ENCODE measurements at regions not wholly inside any gene's neighbourhood (a gene's known extent, or its start where the extent isn't known, plus 50 kb on each side); places are given as distances from the start of the nearest gene placed in this dataset.

- in situ Hi-C loops (cut with HindIII; ENCODE audit: low pct_unique_long_range_greater_than_20kb, low sequenced_read_pairs) (no loop called here), intact Hi-C loops (cut with micrococcal nuclease; ENCODE audit: unreplicated experiment) (no loop called here)
- H3K27me3 ChIP-seq (ENCODE audit: control insufficient read depth, insufficient read depth, low read length) = peaks cover 19% of the 10 kb centered on the region
- no peak overlapping the region for H3K27ac ChIP-seq (ENCODE audit: low read length)
- no peak overlapping the region for H3K4me3 ChIP-seq (ENCODE audit: low read depth in 2 of 2, low read length in 2 of 2)
- DNase-seq (ENCODE audit: low read depth, low spot score) (no peak), ATAC-seq (no peak)
- TF ChIP-seq, protein P1, sequence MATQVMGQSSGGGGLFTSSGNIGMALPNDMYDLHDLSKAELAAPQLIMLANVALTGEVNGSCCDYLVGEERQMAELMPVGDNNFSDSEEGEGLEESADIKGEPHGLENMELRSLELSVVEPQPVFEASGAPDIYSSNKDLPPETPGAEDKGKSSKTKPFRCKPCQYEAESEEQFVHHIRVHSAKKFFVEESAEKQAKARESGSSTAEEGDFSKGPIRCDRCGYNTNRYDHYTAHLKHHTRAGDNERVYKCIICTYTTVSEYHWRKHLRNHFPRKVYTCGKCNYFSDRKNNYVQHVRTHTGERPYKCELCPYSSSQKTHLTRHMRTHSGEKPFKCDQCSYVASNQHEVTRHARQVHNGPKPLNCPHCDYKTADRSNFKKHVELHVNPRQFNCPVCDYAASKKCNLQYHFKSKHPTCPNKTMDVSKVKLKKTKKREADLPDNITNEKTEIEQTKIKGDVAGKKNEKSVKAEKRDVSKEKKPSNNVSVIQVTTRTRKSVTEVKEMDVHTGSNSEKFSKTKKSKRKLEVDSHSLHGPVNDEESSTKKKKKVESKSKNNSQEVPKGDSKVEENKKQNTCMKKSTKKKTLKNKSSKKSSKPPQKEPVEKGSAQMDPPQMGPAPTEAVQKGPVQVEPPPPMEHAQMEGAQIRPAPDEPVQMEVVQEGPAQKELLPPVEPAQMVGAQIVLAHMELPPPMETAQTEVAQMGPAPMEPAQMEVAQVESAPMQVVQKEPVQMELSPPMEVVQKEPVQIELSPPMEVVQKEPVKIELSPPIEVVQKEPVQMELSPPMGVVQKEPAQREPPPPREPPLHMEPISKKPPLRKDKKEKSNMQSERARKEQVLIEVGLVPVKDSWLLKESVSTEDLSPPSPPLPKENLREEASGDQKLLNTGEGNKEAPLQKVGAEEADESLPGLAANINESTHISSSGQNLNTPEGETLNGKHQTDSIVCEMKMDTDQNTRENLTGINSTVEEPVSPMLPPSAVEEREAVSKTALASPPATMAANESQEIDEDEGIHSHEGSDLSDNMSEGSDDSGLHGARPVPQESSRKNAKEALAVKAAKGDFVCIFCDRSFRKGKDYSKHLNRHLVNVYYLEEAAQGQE (IDR thresholded peaks at IDR 0.05; ENCODE audit: insufficient read depth in 1 of 2, low read depth in 2 of 2, low read length in 1 of 2) = no peak
- TF ChIP-seq, protein P2, sequence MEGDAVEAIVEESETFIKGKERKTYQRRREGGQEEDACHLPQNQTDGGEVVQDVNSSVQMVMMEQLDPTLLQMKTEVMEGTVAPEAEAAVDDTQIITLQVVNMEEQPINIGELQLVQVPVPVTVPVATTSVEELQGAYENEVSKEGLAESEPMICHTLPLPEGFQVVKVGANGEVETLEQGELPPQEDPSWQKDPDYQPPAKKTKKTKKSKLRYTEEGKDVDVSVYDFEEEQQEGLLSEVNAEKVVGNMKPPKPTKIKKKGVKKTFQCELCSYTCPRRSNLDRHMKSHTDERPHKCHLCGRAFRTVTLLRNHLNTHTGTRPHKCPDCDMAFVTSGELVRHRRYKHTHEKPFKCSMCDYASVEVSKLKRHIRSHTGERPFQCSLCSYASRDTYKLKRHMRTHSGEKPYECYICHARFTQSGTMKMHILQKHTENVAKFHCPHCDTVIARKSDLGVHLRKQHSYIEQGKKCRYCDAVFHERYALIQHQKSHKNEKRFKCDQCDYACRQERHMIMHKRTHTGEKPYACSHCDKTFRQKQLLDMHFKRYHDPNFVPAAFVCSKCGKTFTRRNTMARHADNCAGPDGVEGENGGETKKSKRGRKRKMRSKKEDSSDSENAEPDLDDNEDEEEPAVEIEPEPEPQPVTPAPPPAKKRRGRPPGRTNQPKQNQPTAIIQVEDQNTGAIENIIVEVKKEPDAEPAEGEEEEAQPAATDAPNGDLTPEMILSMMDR (IDR thresholded peaks at IDR 0.05) = no peak
- TF ChIP-seq TCF7L2 (IDR thresholded peaks at IDR 0.05; ENCODE audit: low read depth, low read length) = no peak
- no peak for TF ChIP-seq POLR2AphosphoS5 (IDR thresholded peaks at IDR 0.05; ENCODE audit: low read depth, low read length)
- TF ChIP-seq SIN3A (IDR thresholded peaks at IDR 0.05; ENCODE audit: borderline replicate concordance, insufficient read depth, low read depth, low read length) = no peak
- CTCF ChIA-PET = no interaction called here
- POLR2A ChIA-PET = no interaction called here
- H3K9me3 ChIP-seq (ENCODE audit: control insufficient read depth, insufficient read depth, low read depth, low read length) = no peaks in the 10 kb centered on the region
- no peaks in the 10 kb centered on the region for H3K36me3 ChIP-seq (ENCODE audit: control insufficient read depth, insufficient read depth, low read length)
- no TSS peak for BruUV-seq (replicated peaks)
- no peaks in the 10 kb centered on the region for H3K4me1 ChIP-seq (ENCODE audit: control insufficient read depth, insufficient read depth, low read length)
Measured at GRCh38 chr12:67937822-67938221, 51.4 kb upstream of the IFNG-AS1 start.
